Small intestine (tissue), 7 donors: ENCODE measurements at regions not wholly inside any gene's neighbourhood (a gene's known extent, or its start where the extent isn't known, plus 50 kb on each side); places are given as distances from the start of the nearest gene placed in this dataset.

Source experiments
- DNase-seq, 2 donors: peaks; one replicate each; pipeline versions ENCODE4 v3.0.0 to v3.0.0-alpha.2; 2013
- FAIRE-seq: peaks from 2 replicates; lab custom pipeline; 2012; peaks lifted over from hg19 to GRCh38; lab: Jason Lieb, UNC
- H3K27ac ChIP-seq, 3 donors: one replicate each; pipeline ENCODE4 v1.5.1; 2013; ENCODE audit warnings: low read length in 2 of 3, mild to moderate bottlenecking in 2 of 3, control low read depth in 1 of 3, inconsistent platforms in 1 of 3, low read depth in 1 of 3, moderate library complexity in 1 of 3
- H3K27me3 ChIP-seq, 3 donors: one replicate each; pipeline ENCODE4 v1.6.1; 2013; ENCODE audit warnings: low read length in 3 of 3, inconsistent platforms in 1 of 3; ENCODE audit not compliant: control insufficient read depth in 3 of 3, insufficient read depth in 3 of 3
- H3K36me3 ChIP-seq, 3 donors: one replicate each; pipeline ENCODE4 v1.6.1; 2013; ENCODE audit warnings: low read length in 3 of 3, inconsistent platforms in 1 of 3, low read depth in 1 of 3, mild to moderate bottlenecking in 1 of 3, moderate library complexity in 1 of 3; ENCODE audit not compliant: control insufficient read depth in 3 of 3, insufficient read depth in 2 of 3
- H3K4me1 ChIP-seq, 3 donors: one replicate each; pipeline ENCODE4 v1.6.1; 2013; ENCODE audit warnings: low read length in 2 of 3, inconsistent platforms in 1 of 3, low read depth in 1 of 3, mild to moderate bottlenecking in 1 of 3, moderate library complexity in 1 of 3; ENCODE audit not compliant: control insufficient read depth in 3 of 3, insufficient read depth in 2 of 3
- H3K4me3 ChIP-seq, 3 donors: one replicate each; pipeline ENCODE4 v1.5.1; 2013; ENCODE audit warnings: low read length in 3 of 3, control low read depth in 1 of 3, inconsistent platforms in 1 of 3, low read depth in 1 of 3, mild to moderate bottlenecking in 1 of 3, moderate library complexity in 1 of 3
- H3K9me3 ChIP-seq, 2 donors: one replicate each; pipeline ENCODE4 v1.6.1; 2013; ENCODE audit warnings: low read depth in 1 of 2, low read length in 1 of 2; ENCODE audit not compliant: control insufficient read depth in 2 of 2, insufficient read depth in 1 of 2
- WGBS, 3 donors: extraction: QIAGEN DNeasy Blood & Tissue Kit; methylation state at CpG; one replicate each; pipeline ENCODE4 v1.1.7; 2013; 5-methylcytosine and 5-hydroxymethylcytosine counted together
- donor health status: healthy with polysubstance abuse.
- donor health status: control.
- donor health status: control.
- donor health status: Bipolar disorder and iron deficiency.
- donor health status: healthy.

- H3K27me3 ChIP-seq: no peaks in the 10 kb centered on the region
- WGBS, 3 donors: 74 to 84% (median 77%) methylated on average over 2 of the region's 2 CpGs
- H3K4me1 ChIP-seq: no peaks in the 10 kb centered on the region
- H3K36me3 ChIP-seq: no peaks in the 10 kb centered on the region
- H3K9me3 ChIP-seq: no peaks in the 10 kb centered on the region
- H3K4me3 ChIP-seq: no peak overlapping the region
- DNase-seq (no peak), FAIRE-seq (no peak)
- H3K27ac ChIP-seq: no peak overlapping the region
These were observed 116.2 kb downstream of the NSUN3 start for GRCh38 chr3:94179059-94179458.

GRCh38 chr3:94183551-94183950 is 120.7 kb downstream of the NSUN3 start:
- Histone ChIP-seq H3K4me3 (no peak overlapping the region), H3K36me3 (no peaks in the 10 kb centered on the region), H3K27ac (no peak overlapping the region), H3K27me3 (no peaks in the 10 kb centered on the region), H3K9me3 (no peaks in the 10 kb centered on the region), H3K4me1 (no peaks in the 10 kb centered on the region)
- no peak for DNase-seq
- no peak for FAIRE-seq
- WGBS, 3 donors: 77 to 83% (median 81%) methylated on average over 6 of the region's 6 CpGs

GRCh38 chr3:94184781-94185180 is 121.9 kb downstream of the NSUN3 start:
- Histone ChIP-seq H3K9me3 (no peaks in the 10 kb centered on the region), H3K36me3 (no peaks in the 10 kb centered on the region), H3K4me1 (no peaks in the 10 kb centered on the region), H3K27ac (no peak overlapping the region), H3K27me3 (no peaks in the 10 kb centered on the region), H3K4me3 (no peak overlapping the region)
- DNase-seq (no peak), FAIRE-seq (no peak)
- WGBS, 3 donors: 0 to 58% (median 8%) methylated on average over 1 of the region's 1 CpG

- DNase-seq (no peak), FAIRE-seq (no peak)
- 59 to 80% (median 72%) methylated on average over 2 of the region's 2 CpGs for whole genome bisulfite sequencing, 3 donors
- Histone ChIP-seq H3K27me3 (no peaks in the 10 kb centered on the region), H3K9me3 (no peaks in the 10 kb centered on the region), H3K36me3 (no peaks in the 10 kb centered on the region), H3K4me3 (no peak overlapping the region), H3K4me1 (no peaks in the 10 kb centered on the region), H3K27ac (no peak overlapping the region)
These were observed 122.9 kb downstream of the NSUN3 start for GRCh38 chr3:94185753-94186152.

- DNase-seq (no peak), FAIRE-seq (no peak)
- no peak overlapping the region for H3K27ac ChIP-seq
- H3K36me3 ChIP-seq: no peaks in the 10 kb centered on the region
- no peaks in the 10 kb centered on the region for H3K27me3 ChIP-seq
- 73 to 88% (median 86%) methylated on average over 2 of the region's 2 CpGs for WGBS, 3 donors
- H3K9me3 ChIP-seq: no peaks in the 10 kb centered on the region
- H3K4me1 ChIP-seq: no peaks in the 10 kb centered on the region
- no peak overlapping the region for H3K4me3 ChIP-seq
These were observed 124.8 kb downstream of the NSUN3 start for GRCh38 chr3:94187697-94188096.

- no peaks in the 10 kb centered on the region for H3K27me3 ChIP-seq
- H3K27ac ChIP-seq: no peak overlapping the region
- WGBS, 3 donors: 68 to 83% (median 76%) methylated on average over 2 of the region's 2 CpGs
- H3K4me1 ChIP-seq: no peaks in the 10 kb centered on the region
- no peaks in the 10 kb centered on the region for H3K9me3 ChIP-seq
- DNase-seq (no peak), FAIRE-seq (no peak)
- H3K4me3 ChIP-seq: no peak overlapping the region
- H3K36me3 ChIP-seq: no peaks in the 10 kb centered on the region
These were observed 132.5 kb downstream of the NSUN3 start for GRCh38 chr3:94195381-94195780.

GRCh38 chr3:94206291-94206690 is 143.4 kb downstream of the NSUN3 start:
- Histone ChIP-seq H3K27me3 (no peaks in the 10 kb centered on the region), H3K36me3 (no peaks in the 10 kb centered on the region), H3K27ac (no peak overlapping the region), H3K4me3 (no peak overlapping the region), H3K9me3 (no peaks in the 10 kb centered on the region), H3K4me1 (no peaks in the 10 kb centered on the region)
- no peak for DNase-seq
- WGBS, 3 donors: 90 to 96% (median 91%) methylated on average over 2 of the region's 2 CpGs
- no peak for FAIRE-seq

GRCh38 chr3:94210256-94210655 is 147.4 kb downstream of the NSUN3 start:
- 90 to 94% (median 91%) methylated on average over 1 of the region's 1 CpG for WGBS, 3 donors
- FAIRE-seq (no peak), DNase-seq (no peak)
- Histone ChIP-seq H3K9me3 (no peaks in the 10 kb centered on the region), H3K36me3 (no peaks in the 10 kb centered on the region), H3K27ac (no peak overlapping the region), H3K4me3 (no peak overlapping the region), H3K27me3 (no peaks in the 10 kb centered on the region), H3K4me1 (no peaks in the 10 kb centered on the region)

- no peak for DNase-seq
- Histone ChIP-seq H3K4me3 (no peak overlapping the region), H3K36me3 (no peaks in the 10 kb centered on the region), H3K9me3 (no peaks in the 10 kb centered on the region), H3K27me3 (no peaks in the 10 kb centered on the region), H3K4me1 (no peaks in the 10 kb centered on the region), H3K27ac (no peak overlapping the region)
- 65 to 79% (median 72%) methylated on average over 4 of the region's 4 CpGs for WGBS, 3 donors
- no peak for FAIRE-seq
These were observed 154.5 kb downstream of the NSUN3 start for GRCh38 chr3:94217406-94217805.
